ENCODE measurements at regions not wholly inside any gene's neighbourhood (a gene's known extent, or its start where the extent isn't known, plus 50 kb on each side); places are given as distances from the start of the nearest gene placed in this dataset.

GRCh38 chr13:90032841-90033493, 1314.5 kb upstream of the MIR17HG start:
- intact Hi-C loops (cut with DNase I) = no loop called here
- no peak for DNase-seq

GRCh38 chr13:90039516-90039915, 1308.0 kb upstream of the MIR17HG start:
- H3K27ac ChIP-seq = no peak overlapping the region
- intact Hi-C loops (cut with DNase I) = no loop called here
- DNase-seq = no peak
- TF ChIP-seq CTCF (IDR thresholded peaks at IDR 0.05) (no peak), POLR2A (IDR thresholded peaks at IDR 0.05) (no peak)
- H3K4me1 ChIP-seq = no peaks in the 10 kb centered on the region
- H3K4me3 ChIP-seq (replicated peaks in 1 of 3) = no peak overlapping the region
- H3K27me3 ChIP-seq = no peaks in the 10 kb centered on the region
- H3K9me3 ChIP-seq = no peaks in the 10 kb centered on the region
- H3K36me3 ChIP-seq = no peaks in the 10 kb centered on the region
- 85 to 87% methylated on average over 3 of the region's 3 CpGs for WGBS, 2 donors

More at GRCh38 chr13:90032841-90033493, 1314.5 kb upstream of the MIR17HG start:
- TF ChIP-seq POLR2A (IDR thresholded peaks at IDR 0.05) (no peak), CTCF (IDR thresholded peaks at IDR 0.05) (no peak)
- Histone ChIP-seq H3K4me1 (no peaks in the 10 kb centered on the region), H3K27ac (no peak overlapping the region), H3K9me3 (no peaks in the 10 kb centered on the region), H3K36me3 (no peaks in the 10 kb centered on the region), H3K27me3 (no peaks in the 10 kb centered on the region), H3K4me3 (replicated peaks in 1 of 3) (no peak overlapping the region)
- 90 to 93% methylated on average over 10 to 11 of the region's 14 CpGs for WGBS, 2 donors

- Histone ChIP-seq H3K27ac (no peak overlapping the region), H3K27me3 (no peaks in the 10 kb centered on the region), H3K9me3 (no peaks in the 10 kb centered on the region), H3K4me3 (replicated peaks in 1 of 3) (no peak overlapping the region), H3K36me3 (no peaks in the 10 kb centered on the region), H3K4me1 (no peaks in the 10 kb centered on the region)
- no peak for DNase-seq
- intact Hi-C loops (cut with DNase I) = no loop called here
- WGBS, 2 donors = 90 to 100% methylated on average over 2 of the region's 2 CpGs
- TF ChIP-seq CTCF (IDR thresholded peaks at IDR 0.05) (no peak), POLR2A (IDR thresholded peaks at IDR 0.05) (no peak)
Observed at GRCh38 chr13:90047600-90047999, 1299.9 kb upstream of the MIR17HG start.

GRCh38 chr13:90049989-90050671, 1297.4 kb upstream of the MIR17HG start:
- Histone ChIP-seq H3K27ac (no peak overlapping the region), H3K4me1 (no peaks in the 10 kb centered on the region), H3K36me3 (no peaks in the 10 kb centered on the region), H3K9me3 (no peaks in the 10 kb centered on the region), H3K4me3 (replicated peaks in 1 of 3) (no peak overlapping the region), H3K27me3 (no peaks in the 10 kb centered on the region)
- 49 to 62% methylated on average over 2 of the region's 2 CpGs for WGBS, 2 donors
- intact Hi-C loops (cut with DNase I) = no loop called here
- no peak for DNase-seq
- no peak for TF ChIP-seq CTCF (IDR thresholded peaks at IDR 0.05)
- no peak for TF ChIP-seq POLR2A (IDR thresholded peaks at IDR 0.05)

GRCh38 chr13:90055121-90055520, 1292.4 kb upstream of the MIR17HG start:
- H3K4me1 ChIP-seq = no peaks in the 10 kb centered on the region
- H3K27ac ChIP-seq = no peak overlapping the region
- WGBS, 2 donors = 62% methylated on average over 3 of the region's 3 CpGs
- DNase-seq = no peak
- no peaks in the 10 kb centered on the region for H3K27me3 ChIP-seq
- intact Hi-C loops (cut with DNase I) = no loop called here
- H3K9me3 ChIP-seq = no peaks in the 10 kb centered on the region
- H3K36me3 ChIP-seq = no peaks in the 10 kb centered on the region
- TF ChIP-seq CTCF (IDR thresholded peaks at IDR 0.05) = no peak
- no peak for TF ChIP-seq POLR2A (IDR thresholded peaks at IDR 0.05)
- H3K4me3 ChIP-seq (replicated peaks in 1 of 3) = no peak overlapping the region

Measured in thyroid gland (tissue), 4 donors.